Keratinocyte (primary cell): ENCODE measurements at regions not wholly inside any gene's neighbourhood (a gene's known extent, or its start where the extent isn't known, plus 50 kb on each side); places are given as distances from the start of the nearest gene placed in this dataset.

Experiments
- DNase-seq: peaks from one replicate; pipeline ENCODE4 v3.0.0-alpha.2; 2011; ENCODE audit warnings: low read depth, missing footprints, low spot score
- FAIRE-seq: peaks from 2 replicates; lab custom pipeline; 2011; peaks lifted over from hg19 to GRCh38; lab: Jason Lieb, UNC
- H2AFZ ChIP-seq: 2 replicates; pipeline ENCODE4 v1.6.0; 2012; ENCODE audit warnings: low read length, control low read depth, inconsistent platforms; ENCODE audit not compliant: control insufficient read depth
- H3K27ac ChIP-seq: 2 replicates; pipeline ENCODE4 v1.5.1; 2011; ENCODE audit warnings: low read length; ENCODE audit not compliant: control insufficient read depth, insufficient read depth
- H3K27me3 ChIP-seq: 3 replicates; pipeline ENCODE4 v1.6.0; 2011; ENCODE audit warnings: low read length; ENCODE audit not compliant: control insufficient read depth, insufficient read depth; ENCODE audit errors: extremely low read depth
- H3K36me3 ChIP-seq, 2 experiments: 2 replicates in 1 of 2; 3 replicates in 1 of 2; pipeline ENCODE4 v1.5.1; 2011; ENCODE audit warnings: low read length in 2 of 2, mild to moderate bottlenecking in 1 of 2; ENCODE audit not compliant: control insufficient read depth in 2 of 2, insufficient read depth in 2 of 2; ENCODE audit errors: extremely low read depth in 1 of 2
- H3K4me1 ChIP-seq: 3 replicates; pipeline ENCODE4 v1.5.1; 2011; ENCODE audit warnings: low read length; ENCODE audit not compliant: control insufficient read depth, insufficient read depth; ENCODE audit errors: extremely low read depth
- H3K4me2 ChIP-seq: 3 replicates; pipeline ENCODE4 v1.6.0; 2011; ENCODE audit warnings: low read depth, low read length; ENCODE audit not compliant: control insufficient read depth, insufficient read depth; ENCODE audit errors: extremely low read depth
- H3K4me3 ChIP-seq, 3 experiments: fragments of 200-600 bp in 1 of 3; sonication (generic) in 1 of 3; 2 replicates in 2 of 3; 3 replicates in 1 of 3; pipeline ENCODE4 v1.5.1; 2011 to 2016; ENCODE audit warnings: low read length in 3 of 3, mild to moderate bottlenecking in 3 of 3, control low read depth in 2 of 3, inconsistent platforms in 1 of 3, low read depth in 1 of 3, mixed read lengths in 1 of 3, mixed run types in 1 of 3, moderate library complexity in 1 of 3; ENCODE audit not compliant: control insufficient read depth in 2 of 3, insufficient read depth in 2 of 3; ENCODE audit errors: extremely low read depth in 1 of 3
- H3K79me2 ChIP-seq: 2 replicates; pipeline ENCODE4 v1.6.0; 2012; ENCODE audit warnings: low read length; ENCODE audit not compliant: control insufficient read depth, insufficient read depth
- H3K9ac ChIP-seq: 3 replicates; pipeline ENCODE4 v1.6.0; 2011; ENCODE audit warnings: low read length; ENCODE audit not compliant: control insufficient read depth, insufficient read depth; ENCODE audit errors: extremely low read depth
- H3K9me1 ChIP-seq: 3 replicates; pipeline ENCODE4 v1.6.0; 2011; ENCODE audit warnings: low read length; ENCODE audit not compliant: control insufficient read depth, insufficient read depth; ENCODE audit errors: extremely low read depth
- H3K9me3 ChIP-seq: 2 replicates; pipeline ENCODE4 v1.5.1; 2012; ENCODE audit warnings: low read depth, low read length; ENCODE audit not compliant: control insufficient read depth
- H4K20me1 ChIP-seq: 3 replicates; pipeline ENCODE4 v1.6.0; 2011; ENCODE audit warnings: low read length; ENCODE audit not compliant: control insufficient read depth, insufficient read depth; ENCODE audit errors: extremely low read depth
- CTCF ChIP-seq, 3 experiments: IDR thresholded peaks in 1 of 3; conservative IDR thresholded peaks in 1 of 3; optimal IDR thresholded peaks in 1 of 3; 2 replicates in 2 of 3; 3 replicates in 1 of 3; pipeline versions ENCODE3 to v1.5.1; 2011; ENCODE audit warnings: low read length in 3 of 3, mild to moderate bottlenecking in 3 of 3, moderate library complexity in 2 of 3, control low read depth in 1 of 3, inconsistent platforms in 1 of 3; ENCODE audit not compliant: insufficient read depth in 2 of 3; ENCODE audit errors: extremely low read depth in 1 of 3
- EZH2 ChIP-seq: IDR thresholded peaks from one replicate; pipeline ENCODE4 v1.6.1; 2012; ENCODE audit warnings: inconsistent platforms, mild to moderate bottlenecking, low read length, moderate library complexity
- dilution Hi-C: fragments of 300-500 bp; cut with MboI; formaldehyde crosslinking; loops from one replicate; pipeline ENCODE4 v1.7.0; 2020; ENCODE audit warnings: low sequenced_read_pairs; ENCODE audit not compliant: extremely low pct_ligation_motif_present

GRCh38 chr2:867296-867695 is 83.4 kb upstream of the SNTG2 start:
- H3K9me3 ChIP-seq, result peaks cover 3% of the 10 kb centered on the region

GRCh38 chr2:866887-867286 is 83.8 kb upstream of the SNTG2 start:
- no peaks in the 10 kb centered on the region for H3K4me1 ChIP-seq
- H3K79me2 ChIP-seq, result no peaks in the 10 kb centered on the region
- no peak overlapping the region for H2AFZ ChIP-seq
- DNase-seq (no peak), FAIRE-seq (no peak)
- dilution Hi-C loops, result no loop called here
- no peak overlapping the region for H3K4me2 ChIP-seq
- H3K27ac ChIP-seq, result no peak overlapping the region
- TF ChIP-seq EZH2 (no peak), CTCF (optimal IDR thresholded peaks at IDR 0.05 in 1 of 3, IDR thresholded peaks at IDR 0.05 in 1 of 3, conservative IDR thresholded peaks at IDR 0.05 in 1 of 3; ENCODE audit: extremely low read depth in 1 of 3, insufficient read depth in 2 of 3, low read length in 3 of 3) (no peak)
- H3K9me3 ChIP-seq, result peaks cover 3% of the 10 kb centered on the region
- H3K9ac ChIP-seq, result no peak overlapping the region
- no peaks in the 10 kb centered on the region for H3K36me3 ChIP-seq
- no peaks in the 10 kb centered on the region for H4K20me1 ChIP-seq
- no peaks in the 10 kb centered on the region for H3K9me1 ChIP-seq
- no peaks in the 10 kb centered on the region for H3K27me3 ChIP-seq
- no peak overlapping the region for H3K4me3 ChIP-seq

More at GRCh38 chr2:867296-867695, 83.4 kb upstream of the SNTG2 start:
- H3K4me3 ChIP-seq, result no peak overlapping the region
- DNase-seq, result no peak
- no peaks in the 10 kb centered on the region for H3K9me1 ChIP-seq
- H4K20me1 ChIP-seq, result no peaks in the 10 kb centered on the region
- dilution Hi-C loops, result no loop called here
- H3K79me2 ChIP-seq, result no peaks in the 10 kb centered on the region
- no peak overlapping the region for H3K27ac ChIP-seq
- no peaks in the 10 kb centered on the region for H3K36me3 ChIP-seq
- H2AFZ ChIP-seq, result no peak overlapping the region
- H3K4me1 ChIP-seq, result no peaks in the 10 kb centered on the region
- TF ChIP-seq EZH2 (no peak), CTCF (optimal IDR thresholded peaks at IDR 0.05 in 1 of 3, IDR thresholded peaks at IDR 0.05 in 1 of 3, conservative IDR thresholded peaks at IDR 0.05 in 1 of 3; ENCODE audit: extremely low read depth in 1 of 3, insufficient read depth in 2 of 3, low read length in 3 of 3) (no peak)
- H3K27me3 ChIP-seq, result no peaks in the 10 kb centered on the region
- no peak for FAIRE-seq
- H3K4me2 ChIP-seq, result no peak overlapping the region
- no peak overlapping the region for H3K9ac ChIP-seq
